Trophoblast cell (in vitro differentiated cells and primary cell): ENCODE measurements at regions not wholly inside any gene's neighbourhood (a gene's known extent, or its start where the extent isn't known, plus 50 kb on each side); places are given as distances from the start of the nearest gene placed in this dataset.

ENCODE experiments used
- DNase-seq, 2 donors: peaks; one replicate each; pipeline ENCODE4 v3.0.0-alpha.2; 2016
- H2AFZ ChIP-seq: 2 replicates; pipeline ENCODE4 v1.6.1; 2013; ENCODE audit warnings: low read length, moderate library complexity, mild to moderate bottlenecking; ENCODE audit not compliant: insufficient read depth, poor library complexity
- H2AK5ac ChIP-seq: 2 replicates; pipeline ENCODE4 v1.6.1; 2013; ENCODE audit warnings: mild to moderate bottlenecking, low read length
- H2BK120ac ChIP-seq: 2 replicates; pipeline ENCODE4 v1.6.1; 2013; ENCODE audit warnings: low read length, mild to moderate bottlenecking, moderate library complexity; ENCODE audit not compliant: insufficient read depth, poor library complexity
- H2BK12ac ChIP-seq: 2 replicates; pipeline ENCODE4 v1.6.1; 2013; ENCODE audit warnings: mild to moderate bottlenecking, low read length, moderate library complexity
- H2BK5ac ChIP-seq: 2 replicates; pipeline ENCODE4 v1.6.1; 2013; ENCODE audit warnings: low read length, low read depth, moderate library complexity, mild to moderate bottlenecking; ENCODE audit not compliant: poor library complexity
- H3K14ac ChIP-seq: 2 replicates; pipeline ENCODE4 v1.6.1; 2013; ENCODE audit warnings: mild to moderate bottlenecking, low read length
- H3K18ac ChIP-seq: 2 replicates; pipeline ENCODE4 v1.6.1; 2013; ENCODE audit warnings: mild to moderate bottlenecking, low read length
- H3K23ac ChIP-seq: 2 replicates; pipeline ENCODE4 v1.6.1; 2013; ENCODE audit warnings: low read length
- H3K27ac ChIP-seq: 2 replicates; pipeline ENCODE4 v1.5.1; 2013; ENCODE audit warnings: low read depth, mild to moderate bottlenecking, inconsistent platforms, low read length, moderate library complexity
- H3K27me3 ChIP-seq: 2 replicates; pipeline ENCODE4 v1.6.1; 2013; ENCODE audit warnings: inconsistent platforms, mild to moderate bottlenecking, low read length, moderate library complexity; ENCODE audit not compliant: insufficient read depth
- H3K36me3 ChIP-seq, 2 experiments: 1 replicate in 1 of 2; 2 replicates in 1 of 2; pipeline ENCODE4 v1.6.1; 2013; ENCODE audit warnings: low read length in 2 of 2, mild to moderate bottlenecking in 2 of 2, moderate library complexity in 1 of 2; ENCODE audit not compliant: insufficient read depth in 2 of 2, control insufficient read depth in 1 of 2
- H3K4ac ChIP-seq: 2 replicates; pipeline ENCODE4 v1.6.1; 2013; ENCODE audit warnings: low read depth, mild to moderate bottlenecking, low read length, moderate library complexity
- H3K4me1 ChIP-seq, 2 experiments: 1 replicate in 1 of 2; 2 replicates in 1 of 2; pipeline ENCODE4 v1.6.1; 2013; ENCODE audit warnings: low read length in 2 of 2, mild to moderate bottlenecking in 2 of 2, moderate library complexity in 1 of 2; ENCODE audit not compliant: insufficient read depth in 2 of 2, control insufficient read depth in 1 of 2
- H3K4me2 ChIP-seq: 2 replicates; pipeline ENCODE4 v1.6.1; 2013; ENCODE audit warnings: inconsistent platforms, mild to moderate bottlenecking, low read length, moderate library complexity
- H3K4me3 ChIP-seq: 2 replicates; pipeline ENCODE4 v1.5.1; 2013; ENCODE audit warnings: mild to moderate bottlenecking, low read depth, low read length, inconsistent platforms
- H3K79me1 ChIP-seq: one replicate; pipeline ENCODE4 v1.6.1; 2013; ENCODE audit warnings: low read length
- H3K79me2 ChIP-seq: 2 replicates; pipeline ENCODE4 v1.6.1; 2013; ENCODE audit warnings: low read length, mild to moderate bottlenecking; ENCODE audit not compliant: control insufficient read depth, insufficient read depth, poor library complexity
- H3K9ac ChIP-seq: 2 replicates; pipeline ENCODE4 v1.6.1; 2013; ENCODE audit warnings: mild to moderate bottlenecking, low read length
- H3K9me3 ChIP-seq: 2 replicates; pipeline ENCODE4 v1.6.1; 2013; ENCODE audit warnings: low read depth, mild to moderate bottlenecking, control low read depth, inconsistent platforms, low read length; ENCODE audit not compliant: insufficient read depth
- H4K12ac ChIP-seq: 2 replicates; pipeline ENCODE4 v1.6.1; 2013; ENCODE audit warnings: low read depth, mild to moderate bottlenecking, low read length, moderate library complexity
- H4K8ac ChIP-seq: 2 replicates; pipeline ENCODE4 v1.6.1; 2013; ENCODE audit warnings: low read depth, mild to moderate bottlenecking, low read length, moderate library complexity
- H4K91ac ChIP-seq: one replicate; pipeline ENCODE4 v1.6.1; 2013; ENCODE audit warnings: low read depth, mild to moderate bottlenecking, low read length, moderate library complexity
- WGBS: extraction: QIAGEN DNeasy Blood & Tissue Kit; methylation state at CpG from one replicate; pipeline ENCODE4 v1.1.7; 2013; ENCODE audit warnings: missing lambda C conversion rate; ENCODE audit not compliant: insufficient read length, insufficient coverage; ENCODE audit errors: extremely low coverage; 5-methylcytosine and 5-hydroxymethylcytosine counted together

DNA sequence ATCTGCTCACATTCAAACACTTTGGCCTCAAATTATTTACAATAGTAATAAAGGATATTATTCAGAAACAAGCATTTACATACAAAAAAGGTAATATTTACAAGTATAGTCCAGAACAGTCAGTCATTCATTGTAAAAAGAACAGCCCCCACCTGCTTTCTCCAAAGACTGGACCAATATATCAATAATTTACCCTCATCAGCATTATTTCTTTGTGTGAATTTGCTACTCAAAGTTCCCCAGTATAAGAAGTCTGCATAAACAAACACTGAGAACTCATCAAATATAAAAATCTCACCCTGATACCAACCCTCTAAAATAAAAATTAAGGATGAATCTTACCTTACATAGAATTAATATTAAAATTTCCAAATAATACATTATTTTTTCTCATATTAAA lies 267.8 kb upstream of the POU5F2 start:
- Histone ChIP-seq H3K36me3 (no peaks in the 10 kb centered on the region), H4K12ac (no peak overlapping the region), H2AK5ac (no peak overlapping the region), H3K4me1 (no peaks in the 10 kb centered on the region), H4K91ac (no peak overlapping the region), H3K4ac (no peak overlapping the region), H2BK120ac (no peak overlapping the region), H3K14ac (no peak overlapping the region), H3K18ac (no peak overlapping the region), H3K23ac (no peak overlapping the region), H3K4me3 (no peak overlapping the region), H3K79me2 (no peaks in the 10 kb centered on the region), H3K4me2 (no peak overlapping the region), H3K27ac (no peak overlapping the region), H2BK5ac (no peak overlapping the region), H2AFZ (no peak overlapping the region), H2BK12ac (no peak overlapping the region), H3K9ac (no peak overlapping the region), H3K79me1 (peaks cover 1% of the 10 kb centered on the region), H4K8ac (no peak overlapping the region), H3K27me3 (no peaks in the 10 kb centered on the region), H3K9me3 (no peaks in the 10 kb centered on the region)
- no peak for DNase-seq

DNA sequence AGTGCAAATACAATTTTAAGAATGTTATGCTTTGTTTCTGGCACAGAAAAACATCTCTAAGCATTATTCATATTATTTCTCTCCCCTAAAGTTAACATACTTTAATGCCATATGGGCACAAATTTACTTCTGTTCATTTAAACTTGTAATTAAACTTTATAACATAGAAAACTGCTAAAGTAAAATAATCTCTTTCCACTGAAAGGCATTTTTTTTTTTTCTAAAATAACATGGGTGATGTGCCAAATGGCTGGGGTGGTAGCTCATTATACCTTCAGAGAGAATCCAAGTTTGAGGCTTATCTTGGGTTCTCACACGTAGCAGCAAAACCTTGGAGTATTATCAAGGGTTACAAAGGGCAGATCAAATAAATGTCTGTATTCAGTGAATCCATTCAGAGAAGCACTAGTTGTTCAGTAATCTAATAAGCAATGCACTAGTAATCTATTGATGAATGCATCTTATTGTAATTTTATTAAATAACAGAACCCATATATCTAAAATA lies 257.6 kb upstream of the POU5F2 start:
- Histone ChIP-seq H3K79me2 (no peaks in the 10 kb centered on the region), H3K27ac (no peak overlapping the region), H3K27me3 (no peaks in the 10 kb centered on the region), H3K36me3 (no peaks in the 10 kb centered on the region), H4K12ac (no peak overlapping the region), H3K4me2 (no peak overlapping the region), H2AK5ac (no peak overlapping the region), H3K4me3 (no peak overlapping the region), H3K4ac (no peak overlapping the region), H2AFZ (no peak overlapping the region), H3K9ac (no peak overlapping the region), H3K79me1 (no peaks in the 10 kb centered on the region), H4K8ac (no peak overlapping the region), H2BK5ac (no peak overlapping the region), H3K4me1 (no peaks in the 10 kb centered on the region), H2BK120ac (no peak overlapping the region), H3K14ac (no peak overlapping the region), H4K91ac (no peak overlapping the region), H3K18ac (no peak overlapping the region), H3K23ac (no peak overlapping the region), H2BK12ac (no peak overlapping the region), H3K9me3 (no peaks in the 10 kb centered on the region)
- WGBS: no CpG with 5 or more reads among the region's 1 CpG
- DNase-seq: no peak

DNA sequence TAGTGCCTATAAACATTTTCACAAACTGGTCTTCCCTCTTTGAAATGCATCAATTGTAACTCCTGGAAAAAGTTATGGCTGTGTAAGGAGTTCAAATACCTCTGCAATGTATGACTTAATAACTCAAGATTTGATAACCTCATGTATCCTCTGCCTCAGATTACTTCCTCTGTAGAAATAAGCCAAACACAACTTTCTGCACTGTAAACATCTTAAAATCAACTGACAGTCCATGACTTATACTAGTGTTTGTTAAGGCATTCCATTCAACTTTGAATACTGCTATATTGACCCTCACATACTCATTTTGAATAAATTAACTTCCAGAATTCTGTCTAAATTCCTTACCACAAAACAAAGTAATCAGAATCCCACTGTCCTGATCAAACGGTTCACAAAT lies 256.2 kb upstream of the POU5F2 start:
- no peaks in the 10 kb centered on the region for H3K27me3 ChIP-seq
- H3K36me3 ChIP-seq: no peaks in the 10 kb centered on the region
- H3K4me2 ChIP-seq: no peak overlapping the region
- no peaks in the 10 kb centered on the region for H3K79me1 ChIP-seq
- H3K14ac ChIP-seq: no peak overlapping the region
- no peak overlapping the region for H3K23ac ChIP-seq
- no peak overlapping the region for H2AK5ac ChIP-seq
- no peak overlapping the region for H2AFZ ChIP-seq
- H3K27ac ChIP-seq: no peak overlapping the region
- no peaks in the 10 kb centered on the region for H3K9me3 ChIP-seq
- H3K4me1 ChIP-seq: no peaks in the 10 kb centered on the region
- WGBS: no CpG with 5 or more reads among the region's 1 CpG
- H2BK12ac ChIP-seq: no peak overlapping the region
- no peak overlapping the region for H3K4me3 ChIP-seq
- H3K79me2 ChIP-seq: no peaks in the 10 kb centered on the region
- H4K12ac ChIP-seq: no peak overlapping the region
- no peak for DNase-seq
- no peak overlapping the region for H3K4ac ChIP-seq
- H4K8ac ChIP-seq: no peak overlapping the region
- no peak overlapping the region for H2BK120ac ChIP-seq
- H4K91ac ChIP-seq: no peak overlapping the region
- no peak overlapping the region for H3K18ac ChIP-seq
- no peak overlapping the region for H3K9ac ChIP-seq
- H2BK5ac ChIP-seq: no peak overlapping the region

DNA sequence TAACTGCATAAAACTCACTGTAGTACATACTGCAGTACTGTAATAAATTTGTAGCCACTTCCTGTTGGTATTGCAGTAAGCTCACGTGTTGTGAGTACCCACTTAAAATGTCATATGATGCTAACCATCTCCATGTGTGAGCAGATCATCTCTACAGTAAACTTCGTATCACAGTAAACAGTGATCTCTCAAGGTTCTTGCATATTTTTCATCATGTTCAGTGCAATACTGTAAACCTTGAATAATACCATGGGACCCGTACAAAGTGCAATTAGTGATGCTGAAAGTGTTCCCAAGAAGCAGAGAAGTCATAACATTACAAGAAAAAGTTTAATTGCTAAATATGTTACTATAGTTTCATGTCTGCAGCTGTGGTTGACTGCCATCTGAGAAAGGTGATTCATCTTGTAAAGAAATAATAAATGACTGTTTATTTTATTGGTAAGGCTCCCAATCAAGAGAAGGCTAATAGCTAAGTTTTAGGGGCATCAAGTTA lies 253.8 kb upstream of the POU5F2 start:
- no peak overlapping the region for H3K27ac ChIP-seq
- no peaks in the 10 kb centered on the region for H3K4me1 ChIP-seq
- no CpG with 5 or more reads among the region's 3 CpGs for WGBS
- no peaks in the 10 kb centered on the region for H3K27me3 ChIP-seq
- no peaks in the 10 kb centered on the region for H3K9me3 ChIP-seq
- no peak overlapping the region for H3K4ac ChIP-seq
- no peak overlapping the region for H2AK5ac ChIP-seq
- no peak overlapping the region for H3K23ac ChIP-seq
- no peak overlapping the region for H3K9ac ChIP-seq
- H3K14ac ChIP-seq: no peak overlapping the region
- H2BK5ac ChIP-seq: no peak overlapping the region
- no peaks in the 10 kb centered on the region for H3K79me2 ChIP-seq
- H2AFZ ChIP-seq: no peak overlapping the region
- DNase-seq: no peak
- no peak overlapping the region for H4K91ac ChIP-seq
- H4K12ac ChIP-seq: no peak overlapping the region
- H4K8ac ChIP-seq: no peak overlapping the region
- no peaks in the 10 kb centered on the region for H3K79me1 ChIP-seq
- H2BK120ac ChIP-seq: no peak overlapping the region
- H3K36me3 ChIP-seq: no peaks in the 10 kb centered on the region
- H2BK12ac ChIP-seq: no peak overlapping the region
- H3K4me2 ChIP-seq: no peak overlapping the region
- H3K4me3 ChIP-seq: no peak overlapping the region
- no peak overlapping the region for H3K18ac ChIP-seq
